HG02938 (cell line): ENCODE measurements at regions not wholly inside any gene's neighbourhood (a gene's known extent, or its start where the extent isn't known, plus 50 kb on each side); places are given as distances from the start of the nearest gene placed in this dataset.

Source experiments
- ATAC-seq: cut with Tn5 transposase; IDR thresholded peaks from one replicate; pipeline ENCODE4 v1.9.1; 2021; ENCODE audit warnings: mild to moderate bottlenecking, moderate library complexity; ENCODE audit not compliant: unreplicated experiment

DNA sequence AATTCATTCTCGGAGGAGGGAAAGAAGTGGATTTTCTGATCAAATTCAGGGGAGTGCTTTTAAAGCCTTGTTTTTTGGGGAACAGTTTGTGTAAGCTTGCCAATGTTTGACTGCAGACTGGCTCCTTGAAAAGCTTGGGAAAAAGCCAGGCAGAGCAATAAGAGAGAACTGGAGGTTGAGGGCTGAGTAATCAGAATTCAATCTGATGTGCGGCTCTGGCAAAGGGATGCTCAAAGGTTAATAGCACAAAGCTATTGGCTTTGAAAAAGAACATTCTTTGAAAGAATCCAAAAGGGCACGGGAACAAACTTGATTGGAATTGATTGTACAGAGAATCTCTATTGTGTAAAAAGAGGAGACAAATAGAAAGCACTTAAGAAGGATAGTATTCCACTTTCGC lies 279.3 kb downstream of the YTHDC2 start:
- ATAC-seq, result no peak

GRCh38 chr5:113794981-113795380 lies 281.5 kb downstream of the YTHDC2 start:
- ATAC-seq, result no peak

DNA sequence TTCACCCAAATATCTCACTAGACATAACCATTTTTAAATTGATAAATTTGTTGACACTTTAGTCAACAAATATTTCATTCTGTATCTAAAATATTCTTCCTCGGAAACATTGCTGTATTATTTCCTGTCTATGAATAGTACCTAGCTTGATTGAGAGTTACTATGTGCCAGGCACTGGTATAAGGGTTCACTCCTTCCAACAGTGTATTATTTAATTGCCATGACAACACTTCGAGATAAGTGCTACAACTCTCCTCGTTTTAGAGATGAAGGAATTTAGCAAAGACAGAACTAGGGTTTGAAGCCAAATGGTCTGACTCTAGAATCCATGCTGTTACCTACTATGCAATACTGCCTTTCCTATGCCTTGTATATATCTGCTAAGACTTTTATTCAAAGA lies 287.2 kb downstream of the YTHDC2 start:
- ATAC-seq, result no peak

DNA sequence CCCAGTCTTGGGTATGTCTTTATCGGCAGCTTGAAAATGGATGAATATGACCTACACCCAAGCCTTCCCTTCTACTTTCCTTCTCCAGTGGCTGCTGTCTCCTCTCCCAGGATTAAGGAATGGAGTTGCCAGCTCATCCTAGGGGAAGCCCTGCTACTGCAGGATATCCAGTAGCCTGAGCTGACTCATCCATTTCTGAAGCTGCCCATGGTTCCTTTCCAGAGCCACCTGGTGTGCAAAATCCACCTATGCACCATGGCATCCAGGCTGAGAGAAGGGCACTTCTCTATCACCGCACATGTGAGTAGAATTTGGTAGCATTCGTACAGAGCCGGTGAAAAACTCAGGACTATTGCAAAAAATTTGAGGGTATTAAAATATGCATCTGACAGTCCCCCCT lies 290.8 kb downstream of the YTHDC2 start:
- ATAC-seq, result no peak

GRCh38 chr5:113804943-113805342 lies 291.4 kb downstream of the YTHDC2 start:
- no peak for ATAC-seq

GRCh38 chr5:113806250-113806649 lies 292.8 kb downstream of the YTHDC2 start:
- ATAC-seq, result no peak

- no peak for ATAC-seq
These were observed 293.4 kb downstream of the YTHDC2 start for GRCh38 chr5:113806904-113807303.

- ATAC-seq, result no peak
These were observed 294.0 kb downstream of the YTHDC2 start for GRCh38 chr5:113807427-113807991.

GRCh38 chr5:113808956-113809355 lies 295.5 kb downstream of the YTHDC2 start:
- no peak for ATAC-seq

DNA sequence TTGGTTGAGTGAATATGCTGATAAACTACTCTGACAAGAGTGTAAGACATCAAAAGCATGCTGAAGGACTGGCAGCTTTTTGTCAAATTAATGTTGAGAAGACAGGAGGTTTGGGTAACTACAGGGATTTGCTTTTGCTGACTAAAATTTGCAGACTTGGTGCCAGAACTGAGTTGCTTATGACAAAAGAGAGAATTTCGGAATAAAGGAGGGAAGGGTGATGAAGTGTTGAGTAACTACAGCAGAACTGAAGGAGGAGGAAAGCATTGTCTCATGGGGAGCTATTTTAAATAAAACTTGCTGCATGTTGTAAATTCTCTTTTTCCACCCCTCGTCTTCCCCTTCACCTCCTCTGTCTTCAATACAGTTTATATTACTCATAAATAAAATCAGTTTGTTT lies 296.1 kb downstream of the YTHDC2 start:
- ATAC-seq, result no peak

GRCh38 chr5:113813466-113813865 lies 300.0 kb downstream of the YTHDC2 start:
- no peak for ATAC-seq

DNA sequence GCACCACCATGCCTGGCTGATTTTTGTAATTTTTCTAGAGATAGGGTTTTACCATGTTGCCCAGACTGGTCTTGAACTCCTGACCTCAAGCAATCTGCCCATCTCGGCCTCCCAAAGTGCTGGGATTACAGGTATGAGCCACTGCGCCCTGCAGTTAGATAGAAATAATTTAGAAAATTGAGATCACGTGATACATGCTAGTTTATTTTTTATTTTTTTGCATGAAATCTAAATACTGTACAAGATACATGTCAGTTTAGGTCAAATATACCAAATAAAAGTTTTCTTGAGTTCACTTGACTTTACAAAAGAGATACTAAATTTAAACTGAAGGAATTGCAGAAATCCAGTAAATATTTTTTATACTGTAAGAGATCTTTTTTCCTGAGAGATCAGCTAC lies 304.2 kb downstream of the YTHDC2 start:
- no peak for ATAC-seq

- no peak for ATAC-seq
These were observed 310.2 kb downstream of the YTHDC2 start for GRCh38 chr5:113823696-113824095.

DNA sequence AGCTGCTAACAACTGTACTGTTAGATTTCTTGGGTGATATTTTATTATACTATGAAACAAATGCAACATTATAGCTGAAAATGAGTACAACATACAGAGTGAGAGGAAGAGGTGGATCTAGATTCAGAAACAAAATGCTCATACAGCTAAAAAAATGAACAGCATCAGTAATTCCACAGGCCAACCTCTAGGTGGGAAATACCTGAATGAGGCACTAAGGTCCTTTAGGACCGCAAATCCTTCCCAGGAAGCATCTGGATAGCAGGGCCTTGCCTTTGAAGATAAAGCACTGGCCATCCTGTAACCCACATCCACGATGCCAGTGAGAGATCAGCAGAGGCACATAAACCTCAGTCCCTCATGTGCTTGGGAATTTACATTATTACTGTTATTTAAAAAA lies 310.8 kb downstream of the YTHDC2 start:
- ATAC-seq, result no peak

- ATAC-seq, result no peak
These were observed 311.7 kb downstream of the YTHDC2 start for GRCh38 chr5:113825176-113825575.

GRCh38 chr5:113846941-113847340 lies 333.4 kb downstream of the YTHDC2 start:
- no peak for ATAC-seq

DNA sequence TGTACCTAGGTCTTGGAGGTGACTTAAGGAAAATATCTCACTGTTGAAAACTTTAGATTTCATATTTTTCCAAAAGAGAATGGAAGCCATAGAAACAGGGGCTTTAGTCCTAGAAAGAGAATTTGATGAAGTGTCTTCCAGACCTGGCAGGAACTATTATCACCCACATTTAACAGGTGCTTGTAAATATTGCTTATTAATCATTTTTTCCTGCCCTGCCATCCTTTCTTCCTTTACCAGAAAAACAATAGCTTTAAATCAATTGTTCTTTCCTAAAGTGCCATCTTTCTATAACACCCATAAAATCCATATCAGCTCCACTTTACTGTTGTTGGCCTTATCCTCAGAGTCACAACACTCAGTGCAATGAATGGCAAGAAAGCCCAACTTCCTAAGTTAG lies 350.9 kb downstream of the YTHDC2 start:
- no peak for ATAC-seq

DNA sequence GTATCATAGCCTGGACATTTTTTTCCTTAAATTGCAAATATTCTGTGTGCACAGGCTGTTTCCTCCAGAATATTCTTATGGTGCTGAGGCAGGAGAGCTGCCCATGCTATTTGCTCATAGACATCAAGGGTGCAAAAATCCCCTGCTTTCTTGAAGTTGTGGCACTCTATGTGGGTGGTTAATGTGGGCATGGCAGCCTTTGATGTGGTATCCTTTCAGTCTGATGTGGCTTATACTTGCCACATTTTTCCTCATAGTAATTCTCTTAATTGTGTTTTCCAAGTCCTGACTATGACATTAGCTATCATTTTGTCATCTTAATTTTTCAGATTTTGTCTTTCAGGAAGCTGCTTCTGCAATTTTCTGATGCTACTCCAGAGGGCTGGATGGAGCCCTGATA lies 353.3 kb downstream of the YTHDC2 start:
- ATAC-seq, result no peak

- no peak for ATAC-seq
These were observed 356.1 kb downstream of the YTHDC2 start for GRCh38 chr5:113869611-113870010.

GRCh38 chr5:113871972-113872371 lies 358.5 kb downstream of the YTHDC2 start:
- ATAC-seq, result no peak

- no peak for ATAC-seq
These were observed 361.6 kb downstream of the YTHDC2 start for GRCh38 chr5:113875096-113875495.

GRCh38 chr5:113891491-113891890 lies 378.0 kb downstream of the YTHDC2 start:
- ATAC-seq, result no peak

- ATAC-seq, result no peak
These were observed 383.3 kb downstream of the YTHDC2 start for GRCh38 chr5:113896789-113897188.

GRCh38 chr5:113897748-113898147 lies 384.3 kb downstream of the YTHDC2 start:
- no peak for ATAC-seq
